Stimulated activated CD8-positive, alpha-beta memory T cell treated with anti-CD3 and anti-CD28 coated beads, Interleukin-4, amount 100 ng/mL, for 48 hours (primary cell): ENCODE measurements at regions not wholly inside any gene's neighbourhood (a gene's known extent, or its start where the extent isn't known, plus 50 kb on each side); places are given as distances from the start of the nearest gene placed in this dataset.
"Not testable (repeated sequence)": the region's sequence is repeated elsewhere in the genome, so short reads cannot be mapped to it uniquely, and the experiment has no call there.

Experiments
- DNase-seq: peaks from one replicate; pipeline ENCODE4 v3.0.0-alpha.2; 2020

- no peak for DNase-seq
Measured at GRCh38 chr2:145012214-145012670, 492.3 kb upstream of the ZEB2 start.

GRCh38 chr2:145010635-145011034, 490.7 kb upstream of the ZEB2 start:
- no peak for DNase-seq

GRCh38 chr2:145007960-145008263, 488.0 kb upstream of the ZEB2 start:
- no peak for DNase-seq

- DNase-seq: no peak
Measured at GRCh38 chr2:145007093-145007959, 487.4 kb upstream of the ZEB2 start.

- DNase-seq: no peak
Measured at GRCh38 chr2:145002624-145003023, 482.7 kb upstream of the ZEB2 start.

- no peak for DNase-seq
Measured at GRCh38 chr2:145000376-145000775, 480.5 kb upstream of the ZEB2 start.

- DNase-seq: no peak
Measured at GRCh38 chr2:144999936-145000335, 480.0 kb upstream of the ZEB2 start.

GRCh38 chr2:144999071-144999875, 479.4 kb upstream of the ZEB2 start:
- DNase-seq: no peak

- no peak for DNase-seq
Measured at GRCh38 chr2:144998435-144998834, 478.5 kb upstream of the ZEB2 start.

- no peak for DNase-seq
Measured at GRCh38 chr2:144996225-144996795, 476.4 kb upstream of the ZEB2 start.

- no peak for DNase-seq
Measured at GRCh38 chr2:144995482-144995881, 475.6 kb upstream of the ZEB2 start.

- no peak for DNase-seq
Measured at GRCh38 chr2:144990661-144991060, 470.7 kb upstream of the ZEB2 start.

- DNase-seq: no peak
Measured at GRCh38 chr2:144989579-144990270, 469.8 kb upstream of the ZEB2 start.

- DNase-seq: no peak
Measured at GRCh38 chr2:144988591-144988990, 468.7 kb upstream of the ZEB2 start.

GRCh38 chr2:144986691-144987090, 466.8 kb upstream of the ZEB2 start:
- no peak for DNase-seq

- DNase-seq: no peak
Measured at GRCh38 chr2:144984038-144984437, 464.1 kb upstream of the ZEB2 start.

- no peak for DNase-seq
Measured at GRCh38 chr2:144983107-144983506, 463.2 kb upstream of the ZEB2 start.

GRCh38 chr2:144982481-144982880, 462.6 kb upstream of the ZEB2 start:
- no peak for DNase-seq

- DNase-seq: no peak
Measured at GRCh38 chr2:144975881-144976280, 456.0 kb upstream of the ZEB2 start.

GRCh38 chr2:144972676-144973075, 452.8 kb upstream of the ZEB2 start:
- DNase-seq: no peak

- no peak for DNase-seq
Measured at GRCh38 chr2:144971786-144972335, 451.9 kb upstream of the ZEB2 start.

- DNase-seq: not testable (repeated sequence)
Measured at GRCh38 chr2:144970410-144970809, 450.5 kb upstream of the ZEB2 start.

GRCh38 chr2:144969564-144969963, 449.6 kb upstream of the ZEB2 start:
- DNase-seq: not testable (repeated sequence)
